GM21737 (cell line): ENCODE measurements at regions not wholly inside any gene's neighbourhood (a gene's known extent, or its start where the extent isn't known, plus 50 kb on each side); places are given as distances from the start of the nearest gene placed in this dataset.

Source experiments
- ATAC-seq: cut with Tn5 transposase; IDR thresholded peaks from one replicate; pipeline ENCODE4 v1.9.1; 2021; ENCODE audit warnings: mild to moderate bottlenecking, moderate library complexity; ENCODE audit not compliant: unreplicated experiment

GRCh38 chr2:455913-456312, 168.0 kb upstream of the ALKAL2 start:
- no peak for ATAC-seq

- ATAC-seq = no peak
Measured at GRCh38 chr2:455015-455705, 167.3 kb upstream of the ALKAL2 start.

- no peak for ATAC-seq
Measured at GRCh38 chr2:453132-453531, 165.2 kb upstream of the ALKAL2 start.

- no peak for ATAC-seq
Measured at GRCh38 chr2:451495-451894, 163.6 kb upstream of the ALKAL2 start.

- no peak for ATAC-seq
Measured at GRCh38 chr2:449246-450067, 161.6 kb upstream of the ALKAL2 start.

- no peak for ATAC-seq
Measured at GRCh38 chr2:447902-448665, 160.2 kb upstream of the ALKAL2 start.

- no peak for ATAC-seq
Measured at GRCh38 chr2:446963-447530, 159.2 kb upstream of the ALKAL2 start.

GRCh38 chr2:446303-446874, 158.5 kb upstream of the ALKAL2 start:
- ATAC-seq = no peak

GRCh38 chr2:445896-446295, 158.0 kb upstream of the ALKAL2 start:
- no peak for ATAC-seq

GRCh38 chr2:444937-445884, 157.3 kb upstream of the ALKAL2 start:
- no peak for ATAC-seq

GRCh38 chr2:443741-444140, 155.8 kb upstream of the ALKAL2 start:
- no peak for ATAC-seq

GRCh38 chr2:443216-443615, 155.3 kb upstream of the ALKAL2 start:
- no peak for ATAC-seq

- ATAC-seq = no peak
Measured at GRCh38 chr2:441258-442022, 153.5 kb upstream of the ALKAL2 start.

GRCh38 chr2:440403-440740, 152.5 kb upstream of the ALKAL2 start:
- no peak for ATAC-seq

GRCh38 chr2:439556-440402, 151.9 kb upstream of the ALKAL2 start:
- ATAC-seq = no peak

- ATAC-seq = no peak
Measured at GRCh38 chr2:439077-439476, 151.2 kb upstream of the ALKAL2 start.

- peak; percentile 98 for ATAC-seq
Measured at GRCh38 chr2:437756-438393, 150.0 kb upstream of the ALKAL2 start.

GRCh38 chr2:437180-437579, 149.3 kb upstream of the ALKAL2 start:
- ATAC-seq = no peak
